ENCODE measurements at regions not wholly inside any gene's neighbourhood (a gene's known extent, or its start where the extent isn't known, plus 50 kb on each side); places are given as distances from the start of the nearest gene placed in this dataset.
"Not testable (repeated sequence)": the region's sequence is repeated elsewhere in the genome, so short reads cannot be mapped to it uniquely, and the experiment has no call there.

DNA sequence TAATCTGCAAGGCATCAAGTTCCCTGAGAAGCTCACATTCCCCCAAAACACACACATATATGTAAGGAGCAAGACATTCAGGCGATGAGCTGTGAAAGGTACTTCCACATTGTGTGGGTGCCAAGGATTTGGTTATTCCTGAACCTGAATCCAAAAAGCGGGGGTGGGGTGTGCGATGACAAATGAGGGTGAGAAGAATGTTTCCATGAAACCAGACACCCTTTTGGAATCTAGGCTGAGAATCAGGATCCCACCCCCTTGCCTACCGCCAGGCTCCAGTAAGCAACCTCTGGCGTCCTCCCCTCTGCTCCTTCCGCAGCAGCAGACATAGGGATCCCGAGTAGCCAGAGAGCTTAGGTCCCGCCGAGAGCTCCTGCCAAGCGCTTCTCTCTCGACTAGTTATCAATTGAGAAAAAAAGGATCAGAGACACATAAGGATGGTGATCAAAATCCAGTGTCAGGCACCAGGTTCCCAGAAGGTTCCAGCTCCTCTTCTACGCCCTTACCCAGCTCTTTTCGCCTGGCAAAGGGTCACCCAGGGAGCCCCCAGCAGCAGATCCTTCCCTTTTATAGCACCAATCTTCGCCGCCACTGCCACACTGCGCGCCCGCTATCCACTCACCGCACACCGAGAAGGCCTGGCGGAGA, 191.1 kb downstream of the USP22 start:
- DNase-seq: not testable (repeated sequence)

DNA sequence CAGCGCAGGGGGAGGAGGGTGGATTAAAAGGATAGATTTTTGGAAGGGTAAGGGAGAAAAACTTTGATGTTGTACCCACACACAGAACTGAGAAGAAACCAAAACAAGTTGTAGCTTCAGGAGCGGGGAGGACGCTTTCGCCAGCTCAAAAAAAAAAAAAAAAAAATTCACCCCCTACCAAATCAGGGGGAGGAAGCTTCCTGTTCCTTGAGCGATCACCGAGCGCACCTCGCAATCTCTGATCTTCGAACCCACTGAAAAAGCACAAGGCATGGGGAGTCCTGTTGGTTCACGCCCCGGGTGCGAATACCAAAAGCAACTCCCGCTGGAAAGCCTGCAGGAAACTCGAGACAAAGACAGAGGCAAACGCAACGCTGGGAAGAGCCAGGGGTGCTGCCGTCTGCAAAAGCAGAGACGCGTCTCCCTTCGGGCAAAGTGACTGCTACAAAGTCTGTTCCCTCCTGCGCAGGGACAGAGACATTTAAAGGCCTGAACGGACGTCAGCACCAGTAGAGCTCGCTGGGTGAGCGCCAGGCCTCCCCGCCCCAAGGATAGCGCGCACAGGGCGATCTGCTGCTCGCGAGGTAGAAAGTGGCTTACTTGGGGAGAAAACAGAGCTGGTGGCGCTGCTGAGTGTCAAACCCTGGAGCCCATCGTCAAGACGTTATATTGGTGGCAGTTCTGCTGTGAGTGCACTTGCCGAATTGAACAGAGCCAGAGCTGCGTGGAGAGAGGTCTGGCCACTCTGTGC, 190.4 kb downstream of the USP22 start:
- DNase-seq: no peak

DNA sequence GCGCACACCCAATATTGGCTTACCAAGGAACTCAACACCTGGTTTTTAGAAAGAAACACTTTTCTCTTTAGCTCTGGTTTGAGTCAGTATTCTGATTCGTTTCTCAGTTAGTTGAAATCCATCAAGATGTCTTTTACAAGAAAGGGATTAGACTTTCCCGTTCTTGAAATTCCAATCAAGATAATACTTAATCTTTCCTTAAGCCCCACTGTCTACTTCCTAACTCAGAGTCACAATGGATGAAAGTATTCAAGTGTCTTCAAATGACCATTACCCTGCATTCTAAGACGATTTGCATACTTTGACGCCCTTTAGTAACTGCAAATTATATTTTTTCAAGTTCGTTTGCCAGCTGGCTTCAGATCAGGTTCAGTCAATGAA, 189.8 kb downstream of the USP22 start:
- no peak for DNase-seq

DNA sequence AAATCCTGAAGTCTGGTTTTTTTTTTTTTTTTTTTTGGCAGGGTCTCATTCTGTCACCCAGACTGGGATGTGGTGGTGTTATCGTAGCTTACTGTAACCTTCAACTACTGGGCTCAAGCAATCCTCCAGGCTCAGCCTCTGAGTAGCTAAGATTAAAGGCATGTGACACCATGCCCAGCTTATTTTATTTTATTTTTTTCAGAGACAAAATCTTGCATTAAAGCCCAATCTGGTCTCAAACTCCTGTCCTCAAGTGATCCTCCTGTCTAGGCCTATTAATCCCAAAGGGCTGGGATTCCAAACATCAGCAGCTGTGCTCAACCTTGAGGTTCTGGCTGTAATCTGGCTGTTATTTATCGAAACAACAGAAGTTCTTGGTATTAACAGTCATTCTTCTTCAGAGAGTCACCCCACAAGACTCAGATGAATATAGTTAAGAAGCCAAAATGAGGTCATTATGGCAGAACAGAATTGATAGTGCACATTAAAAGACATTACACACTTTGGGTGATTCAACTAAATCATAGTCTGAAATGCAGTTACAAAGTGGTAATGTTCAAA, 186.8 kb downstream of the USP22 start:
- DNase-seq: not testable (repeated sequence)

DNA sequence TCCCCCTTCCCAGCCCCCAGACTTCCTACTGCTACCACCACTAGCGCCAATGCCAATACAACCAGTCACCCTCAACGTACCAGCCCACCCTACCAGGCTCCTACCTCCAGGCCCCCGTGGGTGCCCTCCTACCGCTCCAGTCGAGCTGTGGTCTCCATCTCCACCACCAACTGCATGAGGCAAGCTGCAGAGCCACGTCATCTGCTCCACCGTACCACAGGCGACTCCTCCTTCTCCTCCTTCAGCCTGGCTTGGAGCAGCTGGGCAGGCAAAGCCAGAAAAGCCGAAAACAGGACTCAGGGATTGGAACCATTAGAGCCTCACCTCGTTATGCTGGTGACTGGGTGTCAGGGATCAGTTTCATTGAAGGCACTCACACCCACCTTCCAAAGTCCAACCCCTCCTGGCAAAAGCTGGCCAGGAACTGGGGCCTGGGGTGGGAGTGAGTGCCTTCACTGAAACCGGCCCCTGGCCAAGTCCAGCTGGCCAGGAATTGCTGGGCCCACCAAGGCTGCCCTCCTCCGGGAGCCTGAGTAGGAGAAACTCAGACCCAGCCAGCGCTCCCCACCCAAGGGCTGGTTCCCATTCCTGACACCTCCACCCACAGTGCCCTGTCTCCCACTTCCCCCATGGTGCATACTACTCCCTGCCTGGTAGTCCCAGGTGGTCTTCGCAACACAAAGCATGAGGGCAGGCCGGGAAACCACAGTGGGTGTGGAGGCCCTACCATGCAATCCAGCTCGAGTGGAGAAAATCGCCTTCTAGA, 176.2 kb downstream of the USP22 start:
- DNase-seq: not testable (repeated sequence)

GRCh38 chr17:20867436-20867937, 175.3 kb downstream of the USP22 start:
- not testable (repeated sequence) for DNase-seq

DNA sequence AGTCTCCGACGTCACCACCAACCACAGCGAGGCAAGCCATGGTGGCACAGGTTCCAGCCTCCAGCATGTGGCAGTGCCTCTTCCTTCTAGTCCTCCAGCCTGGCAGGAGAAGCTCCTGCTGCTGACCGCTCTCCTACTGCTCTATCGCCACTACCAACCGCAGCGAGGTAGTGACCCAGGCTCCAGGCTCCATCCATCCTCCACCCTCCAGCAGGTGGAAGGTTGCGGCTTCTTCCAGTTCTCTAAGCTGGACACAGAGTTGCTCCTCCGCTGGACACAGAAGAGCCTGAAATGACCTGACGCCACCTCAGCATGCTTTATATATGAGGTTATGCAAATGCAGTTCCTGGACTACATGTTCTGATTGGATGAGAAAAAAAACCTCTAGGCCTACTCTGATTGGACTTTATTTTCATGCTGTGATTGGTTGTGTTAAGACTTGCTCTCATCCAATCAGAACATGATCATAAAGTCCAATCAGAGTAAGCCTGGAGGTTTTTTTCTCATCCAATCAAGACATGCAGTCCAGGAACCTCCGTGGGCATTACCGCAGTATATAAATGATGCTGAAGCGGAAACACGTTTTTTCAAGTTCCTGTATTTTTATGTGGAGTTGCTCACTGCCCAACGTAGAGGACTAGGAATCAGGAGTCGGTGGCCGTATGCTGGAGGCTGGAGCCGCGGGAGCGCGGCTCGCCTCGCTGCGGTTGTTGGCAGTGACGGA, 174.7 kb downstream of the USP22 start:
- DNase-seq: not testable (repeated sequence)

- DNase-seq: not testable (repeated sequence)
Measured at GRCh38 chr17:20868662-20869007, 174.2 kb downstream of the USP22 start.

- DNase-seq: not testable (repeated sequence)
Measured at GRCh38 chr17:20873173-20873572, 169.6 kb downstream of the USP22 start.

- DNase-seq: not testable (repeated sequence)
Measured at GRCh38 chr17:20873688-20874328, 169.0 kb downstream of the USP22 start.

GRCh38 chr17:20877384-20877783, 165.4 kb downstream of the USP22 start:
- DNase-seq: not testable (repeated sequence)

GRCh38 chr17:20890338-20890737, 152.5 kb downstream of the USP22 start:
- DNase-seq: no peak

- DNase-seq: not testable (repeated sequence)
Measured at GRCh38 chr17:20895426-20895825, 147.4 kb downstream of the USP22 start.

- DNase-seq: peak; percentile 74
Measured at GRCh38 chr17:20896153-20896649, 146.6 kb downstream of the USP22 start.

DNA sequence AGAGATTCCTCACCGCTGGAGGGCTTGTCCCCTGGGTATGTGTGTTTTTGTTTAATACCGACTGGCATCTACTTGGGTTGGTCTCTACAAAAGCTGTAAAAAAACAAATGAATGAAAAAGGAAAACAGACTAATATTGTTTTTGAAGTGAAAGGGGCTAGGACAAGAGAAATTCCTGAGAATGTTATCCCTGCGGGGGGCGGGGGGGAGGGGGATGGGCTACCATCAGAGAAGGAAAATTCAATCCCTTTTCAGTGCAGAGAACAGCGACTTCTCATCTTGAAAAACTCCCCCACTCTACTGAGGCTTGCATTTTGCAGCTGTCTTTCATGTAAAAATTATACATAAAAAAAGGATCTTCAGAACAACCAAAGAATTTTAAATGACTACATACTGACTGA, 144.1 kb downstream of the USP22 start:
- not testable (repeated sequence) for DNase-seq

DNA sequence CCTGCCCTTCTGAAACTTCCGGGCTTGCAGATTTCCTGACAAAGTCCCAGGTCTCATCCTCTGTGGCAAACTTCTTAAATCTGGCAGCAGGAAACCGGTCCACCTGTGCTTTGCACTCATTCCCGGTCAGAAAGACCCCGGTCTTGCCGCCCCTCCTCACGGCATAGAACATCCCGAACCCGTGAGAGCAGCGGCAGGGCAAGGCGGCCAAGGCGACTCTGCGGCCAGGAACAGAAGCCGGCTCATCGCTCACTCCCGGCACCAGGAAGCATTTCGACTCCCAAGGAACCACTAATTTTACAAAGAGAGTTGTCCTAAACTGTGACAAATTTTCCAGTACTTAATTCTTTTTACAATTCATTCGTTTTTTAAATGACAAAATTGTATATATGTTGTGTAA, 140.3 kb downstream of the USP22 start:
- not testable (repeated sequence) for DNase-seq

DNA sequence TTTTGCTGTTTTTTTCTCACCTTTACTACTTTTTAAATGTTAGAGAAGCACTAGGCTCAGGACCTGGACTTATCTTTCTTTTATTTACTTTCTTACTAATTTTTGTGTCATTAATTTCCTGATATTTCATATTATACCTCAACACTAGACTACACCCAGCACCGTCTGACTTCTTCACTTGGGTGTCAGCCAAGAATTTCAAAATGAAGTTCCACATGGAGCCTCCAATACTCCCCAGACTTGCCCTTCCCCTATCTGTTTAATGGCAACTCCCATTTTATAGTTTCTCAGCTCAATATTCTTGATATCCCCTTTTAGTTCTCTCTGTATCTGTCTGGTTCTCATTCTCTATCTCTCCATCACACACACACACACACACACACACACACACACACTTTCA, 139.3 kb downstream of the USP22 start:
- not testable (repeated sequence) for DNase-seq

DNA sequence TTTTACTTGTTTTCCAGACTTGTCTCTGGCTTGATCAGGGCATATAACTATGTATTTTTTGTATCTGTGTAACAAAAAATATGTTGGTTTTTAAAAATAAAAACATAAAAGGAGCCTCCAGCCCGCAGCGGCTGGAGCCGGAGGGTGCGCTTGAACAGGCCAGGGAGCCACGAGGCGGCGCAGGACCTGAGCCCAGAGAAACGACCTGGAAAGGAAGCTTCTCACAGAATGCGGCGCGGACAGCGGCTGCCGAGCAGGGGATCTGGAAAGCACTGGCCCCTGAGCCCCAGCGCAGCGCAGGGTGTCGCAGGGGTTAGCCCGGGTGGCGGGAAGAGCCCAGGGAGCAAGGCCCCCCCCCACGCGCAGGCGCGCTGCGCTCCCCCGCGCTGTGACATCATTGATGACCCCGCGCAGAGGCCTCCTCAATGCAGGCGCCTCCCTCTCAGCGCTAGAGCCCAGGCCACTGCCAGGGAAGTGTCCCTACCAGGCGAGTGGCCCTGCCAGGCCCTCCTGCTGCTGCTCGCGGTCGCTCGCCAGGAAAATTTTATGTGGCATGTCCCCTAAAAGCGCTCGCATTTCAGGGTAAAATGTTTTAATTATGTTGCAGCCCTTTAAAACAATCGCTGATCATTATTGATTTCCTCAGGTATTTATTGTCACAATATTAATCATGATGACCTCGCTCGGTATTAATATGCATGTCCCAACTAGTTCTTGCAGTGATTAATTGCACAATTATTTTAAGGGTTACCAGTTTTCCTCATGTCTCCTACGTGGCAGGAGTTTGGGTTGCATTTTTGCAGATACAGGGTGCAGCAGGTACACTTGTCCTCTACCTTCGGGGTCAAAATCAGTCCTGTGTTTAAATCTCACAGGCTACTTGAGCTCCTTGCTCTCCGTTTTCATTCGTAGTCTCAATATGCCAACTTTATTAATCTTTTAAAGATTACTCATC, 134.2 kb downstream of the USP22 start:
- DNase-seq: peak; percentile 84

DNA sequence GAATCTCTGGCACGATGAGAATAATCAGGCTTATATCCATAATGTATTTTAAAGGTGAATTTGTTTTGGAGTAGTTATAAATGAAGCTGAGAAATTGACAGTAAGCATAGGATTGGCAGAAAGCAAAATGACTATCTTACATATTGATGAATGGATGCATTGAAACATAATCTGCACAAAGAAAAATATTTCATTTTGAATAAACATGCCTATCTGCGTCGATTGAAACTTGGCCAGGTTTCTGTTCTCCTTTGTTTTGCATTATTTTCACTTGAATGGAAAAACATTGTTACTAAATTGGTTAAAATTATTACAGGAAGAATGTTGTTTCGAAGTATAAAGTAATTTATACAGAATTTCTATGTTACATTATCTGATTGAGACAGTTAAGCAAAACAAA, 128.2 kb downstream of the USP22 start:
- no peak for DNase-seq

- no peak for DNase-seq
Measured at GRCh38 chr17:20916383-20916782, 126.4 kb downstream of the USP22 start.

All from CD4-positive, alpha-beta T cell treated with Interleukin-15 for 1 hour (primary cell).